Sigmoid colon (tissue), 4 donors: ENCODE measurements at regions not wholly inside any gene's neighbourhood (a gene's known extent, or its start where the extent isn't known, plus 50 kb on each side); places are given as distances from the start of the nearest gene placed in this dataset.

Experiments
- POLR2A ChIP-seq, 2 donors: fragments of 450-650 bp; IDR thresholded peaks; one replicate each; pipeline ENCODE4 v1.6.1; 2016; ENCODE audit warnings: antibody characterized with exemption in 2 of 2, mild to moderate bottlenecking in 2 of 2, moderate library complexity in 2 of 2
- POLR2AphosphoS5 ChIP-seq, 4 donors: sonication (generic); formaldehyde crosslinking; IDR thresholded peaks; one replicate each; pipeline ENCODE4 v1.6.1; 2017; ENCODE audit warnings: antibody characterized with exemption in 4 of 4
- TF ChIP-seq, protein P1 (sequence below), 4 experiments: fragments of 450-650 bp in 3 of 4; fragments of 200-600 bp in 1 of 4; IDR thresholded peaks; one replicate each; pipeline ENCODE4 v1.5.1; 2016 to 2019; ENCODE audit warnings: antibody characterized with exemption in 4 of 4, mild to moderate bottlenecking in 3 of 4, moderate library complexity in 2 of 4

DNA sequence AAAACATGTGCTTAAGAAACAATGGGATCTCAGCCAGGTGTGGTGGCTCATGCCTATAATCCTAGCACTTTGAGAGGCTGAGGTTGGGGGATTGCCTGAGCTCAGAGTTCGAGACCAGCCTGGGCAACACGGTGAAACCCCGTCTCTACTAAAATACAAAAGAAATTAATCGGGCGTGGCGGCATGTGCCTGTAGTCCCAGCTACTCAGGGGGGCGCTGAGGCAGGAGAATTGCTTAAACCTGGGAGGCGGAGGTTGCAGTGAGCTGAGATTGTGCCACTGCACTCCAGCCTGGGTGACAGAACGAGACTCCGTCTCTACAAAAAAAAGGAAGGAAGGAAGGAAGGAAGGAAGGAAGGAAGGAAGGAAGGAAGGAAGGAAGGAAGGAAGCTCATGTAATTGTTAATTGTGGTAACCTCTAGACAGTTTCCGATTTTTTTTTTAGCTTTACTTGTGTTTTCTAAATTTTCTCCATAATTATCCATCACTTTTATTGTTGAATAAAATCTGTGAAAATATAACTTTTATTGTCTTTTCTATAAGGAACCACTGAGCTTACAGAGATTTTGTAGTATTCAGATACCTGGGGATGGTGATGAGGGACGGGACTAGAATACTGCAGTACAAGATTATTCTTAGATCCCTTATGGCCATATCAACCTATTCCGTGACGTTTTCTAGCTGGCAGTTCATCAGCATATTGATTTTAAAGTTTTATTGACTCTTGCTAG is 506.9 kb downstream of the NR2F2 start:
- TF ChIP-seq POLR2A (IDR thresholded peaks at IDR 0.05) (no peak), POLR2AphosphoS5 (IDR thresholded peaks at IDR 0.05) (no peak)
- TF ChIP-seq, protein P1, sequence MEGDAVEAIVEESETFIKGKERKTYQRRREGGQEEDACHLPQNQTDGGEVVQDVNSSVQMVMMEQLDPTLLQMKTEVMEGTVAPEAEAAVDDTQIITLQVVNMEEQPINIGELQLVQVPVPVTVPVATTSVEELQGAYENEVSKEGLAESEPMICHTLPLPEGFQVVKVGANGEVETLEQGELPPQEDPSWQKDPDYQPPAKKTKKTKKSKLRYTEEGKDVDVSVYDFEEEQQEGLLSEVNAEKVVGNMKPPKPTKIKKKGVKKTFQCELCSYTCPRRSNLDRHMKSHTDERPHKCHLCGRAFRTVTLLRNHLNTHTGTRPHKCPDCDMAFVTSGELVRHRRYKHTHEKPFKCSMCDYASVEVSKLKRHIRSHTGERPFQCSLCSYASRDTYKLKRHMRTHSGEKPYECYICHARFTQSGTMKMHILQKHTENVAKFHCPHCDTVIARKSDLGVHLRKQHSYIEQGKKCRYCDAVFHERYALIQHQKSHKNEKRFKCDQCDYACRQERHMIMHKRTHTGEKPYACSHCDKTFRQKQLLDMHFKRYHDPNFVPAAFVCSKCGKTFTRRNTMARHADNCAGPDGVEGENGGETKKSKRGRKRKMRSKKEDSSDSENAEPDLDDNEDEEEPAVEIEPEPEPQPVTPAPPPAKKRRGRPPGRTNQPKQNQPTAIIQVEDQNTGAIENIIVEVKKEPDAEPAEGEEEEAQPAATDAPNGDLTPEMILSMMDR (IDR thresholded peaks at IDR 0.05), result no peak
